ENCODE measurements at regions not wholly inside any gene's neighbourhood (a gene's known extent, or its start where the extent isn't known, plus 50 kb on each side); places are given as distances from the start of the nearest gene placed in this dataset.

- Histone ChIP-seq H3K27me3 (replicated peaks in 1 of 7) (no peaks in the 10 kb centered on the region), H3K4me3 (no peak overlapping the region), H3K27ac (no peak overlapping the region), H3K9me3 (peaks cover 0 to 15% (median 6%) of the 10 kb centered on the region in 8 donors), H3K36me3 (no peaks in the 10 kb centered on the region), H3K4me1 (no peaks in the 10 kb centered on the region)
- intact Hi-C loops (cut with DNase I; ENCODE audit: low total_unique reads): no loop called here
- 85 to 100% (median 92%) methylated on average over 1 of the region's 1 CpG for WGBS, 5 donors
- TF ChIP-seq CTCF (IDR thresholded peaks at IDR 0.05 in 8 of 11, conservative IDR thresholded peaks at IDR 0.05 in 3 of 11) (no peak), POLR2A (IDR thresholded peaks at IDR 0.05) (no peak), POLR2AphosphoS5 (IDR thresholded peaks at IDR 0.05) (no peak)
- no peak for DNase-seq
These were observed 288.3 kb upstream of the ZC3H12C start for GRCh38 chr11:109804911-109805310.

GRCh38 chr11:109806205-109806604 lies 287.0 kb upstream of the ZC3H12C start:
- H3K4me3 ChIP-seq: no peak overlapping the region
- H3K9me3 ChIP-seq: peaks cover 0 to 15% (median 6%) of the 10 kb centered on the region in 8 donors
- H3K27ac ChIP-seq: no peak overlapping the region
- no peak for DNase-seq
- H3K36me3 ChIP-seq: no peaks in the 10 kb centered on the region
- intact Hi-C loops (cut with DNase I; ENCODE audit: low total_unique reads): no loop called here
- TF ChIP-seq POLR2AphosphoS5 (IDR thresholded peaks at IDR 0.05) (no peak), POLR2A (IDR thresholded peaks at IDR 0.05) (no peak), CTCF (IDR thresholded peaks at IDR 0.05 in 8 of 11, conservative IDR thresholded peaks at IDR 0.05 in 3 of 11) (no peak)
- WGBS, 5 donors: 0 to 94% (median 35%) methylated on average over 1 of the region's 1 CpG
- no peaks in the 10 kb centered on the region for H3K27me3 ChIP-seq (replicated peaks in 1 of 7)
- H3K4me1 ChIP-seq: no peaks in the 10 kb centered on the region

GRCh38 chr11:109808569-109808968 lies 284.6 kb upstream of the ZC3H12C start:
- Histone ChIP-seq H3K4me1 (no peaks in the 10 kb centered on the region), H3K27ac (no peak overlapping the region), H3K27me3 (replicated peaks in 1 of 7) (no peaks in the 10 kb centered on the region), H3K36me3 (no peaks in the 10 kb centered on the region), H3K4me3 (no peak overlapping the region), H3K9me3 (peaks cover 0 to 15% (median 6%) of the 10 kb centered on the region in 8 donors)
- no peak for DNase-seq
- TF ChIP-seq POLR2A (IDR thresholded peaks at IDR 0.05) (no peak), CTCF (IDR thresholded peaks at IDR 0.05 in 8 of 11, conservative IDR thresholded peaks at IDR 0.05 in 3 of 11) (no peak), POLR2AphosphoS5 (IDR thresholded peaks at IDR 0.05) (no peak)
- 18 to 30% (median 20%) methylated on average over 1 of the region's 1 CpG for WGBS, 5 donors
- intact Hi-C loops (cut with DNase I; ENCODE audit: low total_unique reads): no loop called here

- no peak for DNase-seq
- peaks cover 0 to 5% (median 0%) of the 10 kb centered on the region in 6 donors for H3K4me1 ChIP-seq
- TF ChIP-seq POLR2A (IDR thresholded peaks at IDR 0.05): no peak
- TF ChIP-seq POLR2AphosphoS5 (IDR thresholded peaks at IDR 0.05): no peak
- TF ChIP-seq CTCF (IDR thresholded peaks at IDR 0.05 in 8 of 11, conservative IDR thresholded peaks at IDR 0.05 in 3 of 11): no peak
- 40 to 46% (median 43%) methylated on average over 2 of the region's 2 CpGs for WGBS, 5 donors
- intact Hi-C loops (cut with DNase I; ENCODE audit: low total_unique reads): no loop called here
- no peaks in the 10 kb centered on the region for H3K9me3 ChIP-seq
- H3K4me3 ChIP-seq: no peak overlapping the region
- no peak overlapping the region for H3K27ac ChIP-seq
- no peaks in the 10 kb centered on the region for H3K36me3 ChIP-seq
- H3K27me3 ChIP-seq (replicated peaks in 1 of 7): no peaks in the 10 kb centered on the region
These were observed 278.4 kb upstream of the ZC3H12C start for GRCh38 chr11:109814824-109815223.

Measured in spleen (tissue), 11 donors.